HEK293 (cell line): ENCODE measurements at regions not wholly inside any gene's neighbourhood (a gene's known extent, or its start where the extent isn't known, plus 50 kb on each side); places are given as distances from the start of the nearest gene placed in this dataset.

Experiments used
- ZNF138 ChIP-seq: fragments of 450-650 bp; formaldehyde crosslinking; IDR thresholded peaks from 2 replicates; pipeline ENCODE4 v1.5.1; 2016; ENCODE audit warnings: missing biosample characterization, missing genetic modification characterization, borderline replicate concordance
- ZNF239 ChIP-seq: fragments of 450-650 bp; formaldehyde crosslinking; IDR thresholded peaks from 2 replicates; pipeline ENCODE4 v1.5.1; 2016; ENCODE audit warnings: missing biosample characterization, missing genetic modification characterization
- ZNF280D ChIP-seq: fragments of 450-650 bp; formaldehyde crosslinking; IDR thresholded peaks from 2 replicates; pipeline ENCODE4 v1.5.1; 2016; ENCODE audit warnings: missing biosample characterization, missing genetic modification characterization
- ZNF416 ChIP-seq: fragments of 450-650 bp; formaldehyde crosslinking; IDR thresholded peaks from 2 replicates; pipeline ENCODE4 v1.5.1; 2016; ENCODE audit warnings: missing biosample characterization, missing genetic modification characterization
- ZNF433 ChIP-seq: fragments of 450-650 bp; formaldehyde crosslinking; IDR thresholded peaks from 2 replicates; pipeline ENCODE4 v1.5.1; 2016; ENCODE audit warnings: missing biosample characterization, missing genetic modification characterization, low read depth

GRCh38 chr2:37872192-37872750 is 52.8 kb upstream of the RMDN2 start:
- TF ChIP-seq ZNF433 (tag by site-specific recombination) (no peak), ZNF239 (tag by site-specific recombination) (no peak), ZNF416 (tag by site-specific recombination) (no peak), ZNF280D (no peak), ZNF138 (tag by site-specific recombination) (no peak)
